Vagina (tissue), 2 donors: ENCODE measurements at regions not wholly inside any gene's neighbourhood (a gene's known extent, or its start where the extent isn't known, plus 50 kb on each side); places are given as distances from the start of the nearest gene placed in this dataset.

Experiments
- POLR2A ChIP-seq, 2 donors: fragments of 450-650 bp; IDR thresholded peaks; one replicate each; pipeline ENCODE4 v1.6.1; 2017; ENCODE audit warnings: antibody characterized with exemption in 2 of 2, mild to moderate bottlenecking in 2 of 2, moderate library complexity in 2 of 2
- POLR2AphosphoS5 ChIP-seq, 2 donors: sonication (generic); formaldehyde crosslinking; IDR thresholded peaks; one replicate each; pipeline ENCODE4 v1.9.0; 2017; ENCODE audit warnings: antibody characterized with exemption in 2 of 2, mild to moderate bottlenecking in 2 of 2, low read depth in 1 of 2; ENCODE audit not compliant: insufficient read depth in 1 of 2
- TF ChIP-seq, protein P1 (sequence below), 3 experiments: fragments of 450-650 bp in 2 of 3; fragments of 200-600 bp in 1 of 3; sonication (generic) in 1 of 3; IDR thresholded peaks; one replicate each; pipeline ENCODE4 v1.5.1; 2017 to 2019; ENCODE audit warnings: antibody characterized with exemption in 3 of 3, mild to moderate bottlenecking in 2 of 3, moderate library complexity in 2 of 3

DNA sequence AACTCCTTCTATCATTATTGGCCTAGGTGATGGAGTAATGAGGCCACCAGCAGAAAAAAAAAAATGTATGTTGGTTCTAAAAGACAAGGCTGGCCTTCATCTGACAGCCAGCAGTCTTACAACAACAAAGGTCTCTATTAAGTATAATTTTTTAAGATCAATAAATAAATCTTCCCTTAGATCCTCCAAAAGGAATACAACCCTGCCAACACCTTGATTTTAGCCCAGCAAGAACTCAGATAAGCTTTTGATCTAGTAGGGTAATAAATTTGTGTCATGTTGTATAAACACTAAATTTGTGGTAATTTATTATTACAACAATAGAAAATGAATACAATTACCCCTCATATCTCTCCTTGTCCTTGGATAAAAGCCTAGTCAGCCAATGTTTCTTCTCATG is 633.2 kb upstream of the FAM174A start:
- TF ChIP-seq, protein P1, sequence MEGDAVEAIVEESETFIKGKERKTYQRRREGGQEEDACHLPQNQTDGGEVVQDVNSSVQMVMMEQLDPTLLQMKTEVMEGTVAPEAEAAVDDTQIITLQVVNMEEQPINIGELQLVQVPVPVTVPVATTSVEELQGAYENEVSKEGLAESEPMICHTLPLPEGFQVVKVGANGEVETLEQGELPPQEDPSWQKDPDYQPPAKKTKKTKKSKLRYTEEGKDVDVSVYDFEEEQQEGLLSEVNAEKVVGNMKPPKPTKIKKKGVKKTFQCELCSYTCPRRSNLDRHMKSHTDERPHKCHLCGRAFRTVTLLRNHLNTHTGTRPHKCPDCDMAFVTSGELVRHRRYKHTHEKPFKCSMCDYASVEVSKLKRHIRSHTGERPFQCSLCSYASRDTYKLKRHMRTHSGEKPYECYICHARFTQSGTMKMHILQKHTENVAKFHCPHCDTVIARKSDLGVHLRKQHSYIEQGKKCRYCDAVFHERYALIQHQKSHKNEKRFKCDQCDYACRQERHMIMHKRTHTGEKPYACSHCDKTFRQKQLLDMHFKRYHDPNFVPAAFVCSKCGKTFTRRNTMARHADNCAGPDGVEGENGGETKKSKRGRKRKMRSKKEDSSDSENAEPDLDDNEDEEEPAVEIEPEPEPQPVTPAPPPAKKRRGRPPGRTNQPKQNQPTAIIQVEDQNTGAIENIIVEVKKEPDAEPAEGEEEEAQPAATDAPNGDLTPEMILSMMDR (IDR thresholded peaks at IDR 0.05): no peak
- TF ChIP-seq POLR2A (IDR thresholded peaks at IDR 0.05) (no peak), POLR2AphosphoS5 (IDR thresholded peaks at IDR 0.05; ENCODE audit: insufficient read depth in 1 of 2, low read depth in 1 of 2) (no peak)
